GM21381 (cell line): ENCODE measurements at regions not wholly inside any gene's neighbourhood (a gene's known extent, or its start where the extent isn't known, plus 50 kb on each side); places are given as distances from the start of the nearest gene placed in this dataset.
"Not testable (repeated sequence)": the region's sequence is repeated elsewhere in the genome, so short reads cannot be mapped to it uniquely, and the experiment has no call there.

Experiments used
- ATAC-seq: cut with Tn5 transposase; IDR thresholded peaks from one replicate; pipeline ENCODE4 v1.9.1; 2021; ENCODE audit warnings: mild to moderate bottlenecking, moderate library complexity; ENCODE audit not compliant: unreplicated experiment

DNA sequence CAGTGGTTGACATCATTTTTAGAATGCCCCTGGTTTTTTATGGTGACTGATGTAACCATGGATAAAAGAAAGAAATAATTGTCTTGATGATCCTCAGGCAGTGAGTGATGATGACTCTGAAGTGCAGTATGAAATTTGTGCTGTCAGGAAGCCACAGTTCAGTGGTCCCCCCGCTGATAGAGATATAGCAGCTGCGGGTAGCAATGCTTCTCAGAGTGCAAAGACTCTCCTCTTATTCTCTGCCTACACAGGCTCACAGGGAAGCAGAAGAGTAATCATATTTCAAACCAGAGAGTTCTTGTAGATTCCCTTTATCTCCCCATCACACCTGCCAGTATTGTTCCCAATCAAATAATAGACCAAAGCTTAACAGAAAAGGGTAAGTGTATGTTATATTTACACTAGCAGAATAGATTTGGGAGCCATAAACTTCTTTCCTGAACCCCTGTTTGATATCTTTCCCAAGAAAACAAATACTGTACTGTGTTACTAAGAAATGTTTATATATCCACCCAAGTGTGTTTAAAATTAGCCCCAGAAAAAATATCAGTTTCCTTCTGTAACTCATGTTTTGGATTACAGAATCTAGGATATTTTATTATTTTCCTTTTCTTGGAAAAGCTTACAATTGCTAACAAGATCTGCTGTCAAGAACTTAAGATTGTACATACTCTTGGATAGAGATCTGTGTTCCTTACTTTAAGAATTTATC is 1817.4 kb upstream of the FLRT2 start:
- no peak for ATAC-seq

DNA sequence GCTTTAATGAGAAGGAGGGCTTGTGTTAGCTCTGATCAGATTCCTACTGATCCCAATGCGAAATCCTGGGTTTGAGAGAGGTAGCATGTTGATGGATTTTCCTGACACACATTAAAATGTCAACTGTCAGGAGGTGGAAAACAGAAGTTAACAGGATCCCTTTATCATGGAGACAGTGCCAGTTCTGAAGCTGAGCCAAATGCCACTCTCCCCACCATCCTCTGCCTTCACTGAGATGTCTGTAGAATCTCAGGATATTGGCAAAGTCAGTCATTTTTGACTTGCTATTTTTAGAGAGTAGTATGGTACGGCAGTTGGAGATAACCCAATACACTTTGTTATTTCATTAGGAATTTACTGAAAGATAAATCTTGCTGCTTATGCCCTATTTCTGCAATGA is 1816.2 kb upstream of the FLRT2 start:
- no peak for ATAC-seq

- no peak for ATAC-seq
Observed at GRCh38 chr14:83714151-83714550, 1815.8 kb upstream of the FLRT2 start.

GRCh38 chr14:83719435-83719834 is 1810.5 kb upstream of the FLRT2 start:
- ATAC-seq, result not testable (repeated sequence)

DNA sequence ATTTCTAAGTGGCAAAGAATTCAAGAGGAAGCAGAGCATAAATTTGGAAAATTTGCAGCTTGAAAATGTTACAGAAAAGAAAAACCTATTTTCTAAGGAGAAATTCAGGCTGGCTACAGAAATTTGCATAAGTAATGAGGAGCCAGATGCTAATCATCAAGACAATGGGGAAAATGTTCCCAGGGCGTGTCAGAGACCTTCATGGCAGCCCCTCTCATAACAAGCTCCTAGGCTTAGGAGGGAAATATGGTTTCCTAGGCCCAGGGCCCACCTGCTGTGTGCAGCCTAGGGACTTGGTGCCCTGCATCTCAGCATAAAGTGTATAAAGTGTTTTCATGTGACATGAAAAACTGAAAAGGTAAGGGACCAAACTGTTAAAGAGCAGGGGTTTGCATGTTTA is 1796.3 kb upstream of the FLRT2 start:
- no peak for ATAC-seq

GRCh38 chr14:83734431-83734830 is 1795.5 kb upstream of the FLRT2 start:
- no peak for ATAC-seq

GRCh38 chr14:83741269-83741668 is 1788.7 kb upstream of the FLRT2 start:
- no peak for ATAC-seq

- ATAC-seq, result no peak
Observed at GRCh38 chr14:83744224-83744623, 1785.7 kb upstream of the FLRT2 start.

GRCh38 chr14:83744891-83745290 is 1785.1 kb upstream of the FLRT2 start:
- ATAC-seq, result no peak

- no peak for ATAC-seq
Observed at GRCh38 chr14:83746336-83746735, 1783.6 kb upstream of the FLRT2 start.

- no peak for ATAC-seq
Observed at GRCh38 chr14:83757916-83758315, 1772.0 kb upstream of the FLRT2 start.

DNA sequence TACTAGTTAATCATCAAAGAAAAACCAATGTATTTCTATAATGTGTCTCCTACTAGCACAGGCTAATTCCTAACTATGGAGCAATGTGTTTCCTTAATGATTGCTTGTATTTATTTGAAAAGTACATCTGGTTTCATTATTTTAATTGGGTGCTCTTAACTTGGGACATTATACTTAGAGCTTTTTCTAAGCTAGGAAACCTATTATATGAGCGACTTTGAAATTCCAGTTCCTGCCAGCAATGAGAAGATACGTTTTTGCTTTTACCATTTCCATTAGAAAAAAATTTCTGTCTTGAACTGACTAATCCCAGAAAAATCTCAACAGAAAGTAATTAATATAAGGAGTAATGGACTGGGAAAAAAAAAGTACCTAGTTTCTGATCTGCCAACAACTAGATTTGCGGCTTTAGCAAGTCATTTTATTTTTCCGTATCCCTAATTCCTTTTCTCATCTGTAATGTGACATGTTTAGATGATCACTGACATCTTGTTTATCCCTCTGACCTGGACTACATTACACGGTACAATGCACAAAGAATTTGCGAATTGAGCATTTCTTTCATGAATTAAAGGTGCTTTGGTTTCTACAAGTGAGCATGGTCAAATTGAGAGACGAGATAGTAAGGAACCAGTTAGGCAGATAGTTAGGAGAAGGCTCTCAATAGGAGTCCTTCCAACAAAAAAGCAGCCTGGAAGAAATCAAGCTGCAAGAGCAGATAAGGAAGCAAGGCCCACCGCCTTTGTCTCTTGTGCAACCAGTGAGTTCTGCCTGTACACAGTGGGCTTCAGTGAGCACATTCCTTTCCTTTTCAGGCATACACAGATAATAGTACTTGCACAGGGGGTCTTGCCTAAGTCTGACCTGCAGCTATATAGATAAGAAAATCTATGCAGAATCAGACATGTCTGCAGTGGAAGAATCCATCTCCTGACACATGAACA is 1765.0 kb upstream of the FLRT2 start:
- ATAC-seq, result no peak

DNA sequence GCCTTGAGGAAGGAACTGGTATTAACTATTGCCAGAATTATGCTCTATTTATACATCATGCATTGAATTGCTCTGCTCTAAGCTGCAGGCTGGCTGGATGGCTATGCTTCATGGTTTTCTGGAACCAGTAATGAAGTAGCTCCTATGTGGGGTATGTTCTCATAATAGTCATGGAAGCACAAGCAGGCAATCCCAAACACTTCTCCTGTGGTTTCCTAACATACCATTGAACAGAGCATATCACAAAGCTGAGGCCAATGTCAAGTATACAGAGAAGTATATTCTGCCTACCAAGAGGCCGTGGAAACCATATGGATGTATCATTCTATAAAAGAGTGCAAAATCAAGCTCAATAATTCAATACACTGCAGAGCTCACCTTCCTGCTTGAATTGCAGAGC is 1752.4 kb upstream of the FLRT2 start:
- no peak for ATAC-seq

- ATAC-seq, result no peak
Observed at GRCh38 chr14:83779266-83779665, 1750.7 kb upstream of the FLRT2 start.

- ATAC-seq, result no peak
Observed at GRCh38 chr14:83780321-83780720, 1749.6 kb upstream of the FLRT2 start.

- no peak for ATAC-seq
Observed at GRCh38 chr14:83798421-83798820, 1731.5 kb upstream of the FLRT2 start.

DNA sequence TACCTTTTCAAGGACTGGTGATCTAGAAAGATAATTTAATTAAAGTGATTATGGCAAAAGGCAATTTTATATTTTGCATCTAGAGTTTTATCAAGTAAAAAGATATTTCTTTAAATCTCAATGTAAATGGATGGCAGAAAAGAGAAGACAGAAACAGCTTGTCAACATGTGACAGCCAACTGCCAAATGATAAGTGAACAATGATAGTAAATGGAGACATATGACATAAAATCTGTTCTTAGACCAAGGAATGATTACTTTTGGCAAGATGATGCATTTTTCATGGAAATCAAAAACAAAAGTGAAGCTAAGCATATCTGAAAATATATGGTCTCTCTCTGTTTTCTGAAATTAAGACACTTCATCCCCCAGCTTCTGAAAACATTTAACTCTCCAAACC is 1730.7 kb upstream of the FLRT2 start:
- ATAC-seq, result no peak

DNA sequence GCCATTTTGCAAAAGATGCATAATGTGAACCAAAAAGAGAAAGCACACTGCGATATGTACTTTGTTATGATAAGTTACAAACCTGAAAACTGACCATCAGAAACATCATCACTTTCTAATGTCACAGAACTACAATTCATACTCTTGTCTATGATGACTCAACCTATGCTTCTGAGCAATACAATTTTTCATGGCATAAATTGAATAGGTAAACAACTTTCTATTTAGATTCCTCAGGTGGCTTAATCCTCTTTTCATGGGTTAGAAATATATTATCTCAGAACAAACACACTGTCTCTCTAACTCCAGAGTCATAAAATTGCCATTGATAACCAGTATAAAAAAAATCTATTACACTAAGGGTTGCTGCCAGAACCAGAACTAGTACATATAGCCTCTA is 1715.0 kb upstream of the FLRT2 start:
- ATAC-seq, result no peak

DNA sequence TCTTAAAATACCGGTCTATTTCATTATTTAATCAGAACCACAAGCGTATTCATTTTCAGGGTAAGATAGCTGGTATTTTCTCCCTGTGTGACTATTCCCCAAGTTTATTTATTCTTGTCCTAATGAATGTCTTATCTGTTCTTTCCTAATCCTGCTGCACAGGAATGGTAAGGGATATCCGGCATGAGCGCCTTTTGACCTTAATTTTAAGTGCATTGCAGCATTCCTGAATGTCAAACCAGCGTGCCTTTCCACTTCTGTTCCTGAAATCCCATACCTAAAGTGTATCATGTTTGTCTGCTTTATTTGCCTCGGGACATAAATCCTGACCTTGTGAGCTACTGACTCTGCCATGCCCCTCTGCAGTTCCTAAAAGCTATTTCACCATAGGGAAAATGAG is 1713.2 kb upstream of the FLRT2 start:
- ATAC-seq, result no peak

- no peak for ATAC-seq
Observed at GRCh38 chr14:83825843-83826242, 1704.1 kb upstream of the FLRT2 start.

GRCh38 chr14:83826838-83827237 is 1703.1 kb upstream of the FLRT2 start:
- ATAC-seq, result no peak

DNA sequence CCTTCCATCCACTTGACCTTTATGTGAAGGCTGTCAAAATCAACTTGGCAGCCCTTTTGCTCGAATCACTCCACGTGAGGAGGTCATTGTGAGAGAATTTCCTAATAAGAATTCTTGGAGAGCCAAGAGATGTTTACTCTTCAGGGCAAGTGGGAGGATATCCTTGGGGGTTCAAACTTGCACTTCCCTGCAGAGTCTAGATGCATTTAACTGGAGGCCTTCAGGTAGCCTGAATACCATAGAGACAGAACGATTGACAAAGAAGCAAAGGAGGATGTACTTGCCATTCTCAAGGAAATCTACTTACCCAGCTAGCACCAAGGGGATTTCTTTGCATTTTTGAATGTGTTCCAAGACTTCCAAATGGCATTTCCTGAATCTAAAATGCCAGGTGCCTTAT is 1702.6 kb upstream of the FLRT2 start:
- ATAC-seq, result no peak
